GM12865 (cell line): ENCODE measurements at regions not wholly inside any gene's neighbourhood (a gene's known extent, or its start where the extent isn't known, plus 50 kb on each side); places are given as distances from the start of the nearest gene placed in this dataset.

Experiments used
- DNase-seq: peaks from one replicate; pipeline ENCODE4 v3.0.0; 2010; ENCODE audit warnings: low read depth
- H3K4me3 ChIP-seq: 2 replicates; pipeline ENCODE4 v1.5.1; 2011; ENCODE audit warnings: mild to moderate bottlenecking, low read depth, low read length, control low read depth
- TF ChIP-seq, protein P1 (sequence below): IDR thresholded peaks from 2 replicates; pipeline ENCODE4 v1.5.1; 2011; ENCODE audit warnings: low read length, control low read depth, low read depth, inconsistent platforms; ENCODE audit not compliant: insufficient read depth; ENCODE audit errors: missing control alignments

DNA sequence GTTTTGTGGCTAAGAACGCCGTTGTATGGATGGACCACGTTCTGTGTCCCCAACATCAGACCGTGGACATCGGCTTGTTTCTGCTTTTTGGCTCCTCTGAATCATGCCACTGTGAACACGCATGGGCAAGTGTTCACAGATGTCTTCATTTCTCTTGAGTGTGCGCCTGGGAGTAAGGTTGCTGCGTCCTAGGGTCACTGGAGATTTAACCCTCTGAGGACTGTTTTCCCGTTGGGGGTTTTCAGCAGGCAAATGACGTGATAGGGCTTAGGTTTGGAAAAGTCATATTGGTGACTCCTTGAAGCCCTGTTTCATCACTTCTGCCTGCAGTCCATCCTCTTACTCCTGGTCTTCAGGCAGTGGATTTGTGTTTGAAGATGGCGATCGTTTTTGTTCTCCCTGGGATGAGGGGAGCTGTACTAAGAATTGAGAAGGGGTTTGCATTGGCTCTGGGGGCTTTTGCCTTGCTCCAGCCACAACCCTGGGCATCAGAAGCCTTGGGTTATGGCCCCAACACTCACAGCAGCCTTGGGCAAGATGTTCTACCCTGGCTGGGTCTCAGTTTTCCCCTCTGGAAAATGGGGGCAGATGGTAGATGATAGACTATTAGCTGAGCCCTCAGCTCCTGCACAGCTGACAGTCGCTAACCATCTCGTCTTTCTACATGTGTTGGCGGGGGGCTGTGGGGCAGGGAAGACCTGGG, 67.2 kb upstream of the CIBAR2 start:
- no peak for DNase-seq
- TF ChIP-seq, protein P1, sequence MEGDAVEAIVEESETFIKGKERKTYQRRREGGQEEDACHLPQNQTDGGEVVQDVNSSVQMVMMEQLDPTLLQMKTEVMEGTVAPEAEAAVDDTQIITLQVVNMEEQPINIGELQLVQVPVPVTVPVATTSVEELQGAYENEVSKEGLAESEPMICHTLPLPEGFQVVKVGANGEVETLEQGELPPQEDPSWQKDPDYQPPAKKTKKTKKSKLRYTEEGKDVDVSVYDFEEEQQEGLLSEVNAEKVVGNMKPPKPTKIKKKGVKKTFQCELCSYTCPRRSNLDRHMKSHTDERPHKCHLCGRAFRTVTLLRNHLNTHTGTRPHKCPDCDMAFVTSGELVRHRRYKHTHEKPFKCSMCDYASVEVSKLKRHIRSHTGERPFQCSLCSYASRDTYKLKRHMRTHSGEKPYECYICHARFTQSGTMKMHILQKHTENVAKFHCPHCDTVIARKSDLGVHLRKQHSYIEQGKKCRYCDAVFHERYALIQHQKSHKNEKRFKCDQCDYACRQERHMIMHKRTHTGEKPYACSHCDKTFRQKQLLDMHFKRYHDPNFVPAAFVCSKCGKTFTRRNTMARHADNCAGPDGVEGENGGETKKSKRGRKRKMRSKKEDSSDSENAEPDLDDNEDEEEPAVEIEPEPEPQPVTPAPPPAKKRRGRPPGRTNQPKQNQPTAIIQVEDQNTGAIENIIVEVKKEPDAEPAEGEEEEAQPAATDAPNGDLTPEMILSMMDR: no peak
- no peak overlapping the region for H3K4me3 ChIP-seq

DNA sequence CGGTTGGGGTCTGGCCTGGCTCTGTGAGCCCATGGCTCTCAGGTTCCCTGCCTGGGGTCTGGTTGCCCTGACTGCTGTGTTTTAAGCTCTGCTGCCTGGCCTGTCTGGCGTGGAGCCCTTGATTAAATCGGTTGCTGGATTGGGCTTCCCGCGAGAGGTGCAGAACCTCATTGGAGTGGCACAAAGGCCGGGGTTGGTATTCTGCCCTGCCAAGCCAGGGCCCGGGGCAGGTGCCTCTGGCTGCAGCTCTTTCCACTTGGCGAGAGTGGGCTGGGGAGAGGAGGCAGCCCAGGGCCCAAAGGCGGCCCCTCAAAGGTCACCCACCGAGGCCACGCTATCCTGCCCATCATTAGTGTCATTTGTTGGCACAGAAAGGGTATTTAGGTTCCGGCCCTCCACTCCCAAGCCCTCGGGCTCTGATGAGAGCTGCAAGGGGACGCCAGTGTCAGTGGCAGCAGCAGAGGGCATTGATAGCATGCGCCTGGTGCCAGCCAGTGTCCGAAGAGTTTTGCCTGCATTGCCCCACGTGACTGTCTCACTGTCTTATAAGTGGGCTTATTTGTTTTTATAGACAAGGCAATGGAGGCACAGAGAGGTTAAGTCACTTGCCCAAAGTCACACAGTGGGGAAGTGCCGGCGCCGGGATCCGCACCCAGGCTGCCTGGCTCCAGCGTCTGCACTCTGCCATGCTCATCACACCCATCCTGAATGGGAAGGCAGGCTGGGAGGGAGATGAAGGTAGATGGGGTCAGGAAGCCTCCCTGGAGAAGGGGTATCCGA, 68.0 kb upstream of the CIBAR2 start:
- TF ChIP-seq, protein P1: no peak
- H3K4me3 ChIP-seq: no peak overlapping the region
- no peak for DNase-seq

DNA sequence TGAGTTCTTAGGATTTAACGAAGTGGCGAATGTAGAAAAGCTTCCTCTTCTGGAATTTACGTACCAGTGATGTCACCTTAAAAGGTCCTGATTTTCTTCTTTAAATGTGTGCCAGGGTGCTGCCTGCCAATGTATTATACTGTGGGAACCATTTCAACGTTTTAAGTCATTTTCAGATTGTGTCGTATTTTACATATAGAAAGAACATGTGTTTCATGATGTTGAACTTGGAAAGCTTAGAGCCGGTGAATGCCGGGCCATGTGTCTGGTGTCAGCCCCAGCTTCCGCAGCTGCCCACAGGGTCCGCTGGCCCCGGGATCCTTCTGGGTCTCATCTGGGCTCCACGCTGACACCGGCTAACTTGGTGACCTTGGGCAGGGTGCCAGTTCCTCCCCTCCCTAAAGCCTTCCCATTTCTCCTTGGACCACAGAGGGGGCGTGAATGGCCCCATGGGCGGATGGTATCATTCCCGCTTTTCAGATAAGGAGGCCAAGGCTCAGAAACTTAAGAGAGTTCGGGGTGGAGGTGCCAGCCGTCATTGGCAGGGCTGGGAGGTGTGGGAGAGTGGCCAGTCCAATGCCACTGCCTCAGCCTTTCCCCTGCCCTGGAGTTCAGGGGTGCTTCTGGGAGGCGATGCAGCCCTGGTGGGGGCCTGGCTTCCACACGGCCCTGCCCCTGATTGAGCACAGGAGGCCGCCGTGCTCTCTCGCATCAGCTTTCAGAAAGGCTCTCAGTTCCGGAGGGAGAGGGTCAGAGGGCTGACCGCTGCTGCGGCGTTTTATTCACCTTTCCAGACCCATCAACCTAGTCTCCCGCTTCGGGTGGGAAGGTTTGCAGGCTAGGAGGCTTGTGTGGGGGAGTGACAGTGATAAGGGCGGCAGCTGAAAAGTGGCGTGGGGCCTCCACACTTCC, 68.8 kb upstream of the CIBAR2 start:
- TF ChIP-seq, protein P1: no peak
- H3K4me3 ChIP-seq: no peak overlapping the region
- DNase-seq: no peak

DNA sequence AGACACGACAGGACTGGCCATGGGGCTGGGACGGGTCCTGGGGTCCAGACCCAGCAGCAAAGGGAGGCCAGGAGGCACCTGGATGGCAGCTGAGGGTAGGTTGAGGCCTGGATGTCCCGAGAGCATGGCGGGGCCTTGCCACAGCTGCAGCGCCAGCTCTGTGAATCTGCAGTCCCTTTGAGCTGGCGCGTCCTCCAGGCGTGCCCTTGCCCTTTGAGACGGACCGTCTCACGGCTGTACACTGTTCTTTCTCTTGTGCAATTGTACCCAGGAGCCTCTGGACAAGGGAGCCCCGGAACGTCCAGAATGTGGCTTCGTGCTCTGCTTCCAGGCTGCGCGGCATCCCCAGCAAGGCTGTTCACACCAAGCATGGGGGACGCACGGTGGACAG, 69.5 kb upstream of the CIBAR2 start:
- DNase-seq: no peak
- TF ChIP-seq, protein P1: no peak

DNA sequence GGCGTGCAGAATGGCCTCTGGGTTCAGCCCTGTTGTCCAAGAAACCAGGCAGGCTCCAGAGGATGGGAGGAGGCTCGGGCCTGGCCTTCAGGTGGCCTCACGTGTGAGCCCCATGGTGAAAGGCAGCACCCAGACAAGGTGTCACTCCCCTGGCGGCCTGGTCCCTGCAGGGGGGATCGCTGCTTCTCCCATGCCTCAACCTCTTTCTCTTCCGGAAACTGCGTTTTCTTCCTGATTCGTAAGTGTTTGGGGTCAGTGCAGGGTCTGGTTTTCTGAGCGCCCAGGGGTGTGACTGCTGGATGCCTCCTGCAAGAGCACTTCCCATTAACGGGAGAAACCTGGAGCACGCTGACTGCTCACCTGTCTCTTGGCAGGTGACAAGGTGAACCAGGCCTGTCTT, 70.0 kb upstream of the CIBAR2 start:
- no peak overlapping the region for H3K4me3 ChIP-seq
- no peak for DNase-seq
- TF ChIP-seq, protein P1: no peak

More for the DNA sequence above, 69.5 kb upstream of the CIBAR2 start:
- H3K4me3 ChIP-seq: no peak overlapping the region

DNA sequence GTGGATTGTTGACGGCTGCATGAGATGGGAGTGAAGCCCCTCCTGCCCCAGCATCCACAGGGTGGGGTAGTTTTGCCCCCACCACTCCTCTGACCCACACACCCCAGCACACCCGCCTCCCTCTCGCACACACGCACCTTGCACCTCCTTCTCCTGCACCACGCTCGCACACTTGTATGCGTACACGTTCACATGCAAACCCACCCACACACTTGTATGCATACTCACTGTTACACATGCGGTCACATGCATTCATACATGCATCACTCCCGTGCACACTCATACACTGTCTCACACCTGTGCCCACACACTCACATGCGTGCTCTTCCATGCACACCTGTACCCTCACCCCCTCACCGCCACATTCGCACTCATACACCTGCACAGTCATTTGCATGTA, 70.5 kb upstream of the CIBAR2 start:
- TF ChIP-seq, protein P1: no peak
- H3K4me3 ChIP-seq: no peak overlapping the region
- no peak for DNase-seq
